WTC11 (cell line): ENCODE measurements at regions not wholly inside any gene's neighbourhood (a gene's known extent, or its start where the extent isn't known, plus 50 kb on each side); places are given as distances from the start of the nearest gene placed in this dataset.
A peak's percentile ranks its signal among the peaks of the same experiment; 100 is the strongest.

Experiments
- ATAC-seq: fragments of 200-7000 bp; cut with Tn5 transposase; 2 replicates; pipeline ENCODE4 v1.10.0; 2021; ENCODE audit warnings: mild to moderate bottlenecking, moderate library complexity
- CTCF ChIA-PET: fragments of 300-600 bp; sonication (Branson Sonifier 250); formaldehyde crosslinking; loops from one replicate; lab custom pipeline; 2021; ENCODE audit warnings: antibody characterized with exemption; lab: Charles Lee
- POLR2A ChIA-PET: fragments of 350-600 bp; sonication (Branson Sonifier 250); formaldehyde crosslinking; loops from one replicate; lab custom pipeline; 2021; ENCODE audit warnings: antibody characterized with exemption; lab: Charles Lee
- DNase-seq: peaks from one replicate; pipeline ENCODE4 v3.0.0; 2021; ENCODE audit warnings: low spot score
- H3K27ac Mint-ChIP-seq: 2 replicates; pipeline ENCODE4 v1.8.0; 2021; ENCODE audit warnings: mixed read lengths
- H3K27me3 Mint-ChIP-seq: 2 replicates; pipeline ENCODE4 v1.8.0; 2021; ENCODE audit warnings: low read depth, mild to moderate bottlenecking, moderate library complexity, mixed read lengths
- H3K36me3 Mint-ChIP-seq: 2 replicates; pipeline ENCODE4 v1.8.0; 2021; ENCODE audit warnings: mixed read lengths
- H3K4me1 Mint-ChIP-seq: 2 replicates; pipeline ENCODE4 v1.8.0; 2022; ENCODE audit warnings: mixed read lengths
- H3K4me3 Mint-ChIP-seq: 2 replicates; pipeline ENCODE4 v1.8.0; 2021; ENCODE audit warnings: mild to moderate bottlenecking, moderate library complexity, mixed read lengths
- H3K9me3 Mint-ChIP-seq: 2 replicates; pipeline ENCODE4 v1.8.0; 2021; ENCODE audit warnings: mixed read lengths
- ATF1 ChIP-seq: sonication (generic); formaldehyde crosslinking; IDR thresholded peaks from 2 replicates; pipeline ENCODE4 v1.8.1; 2023; ENCODE audit warnings: mild to moderate bottlenecking, moderate library complexity, missing genetic modification reagents
- CREB1 ChIP-seq: sonication (generic); formaldehyde crosslinking; IDR thresholded peaks from 2 replicates; pipeline ENCODE4 v1.8.0; 2023; ENCODE audit warnings: mild to moderate bottlenecking, missing genetic modification reagents
- CREM ChIP-seq: sonication (generic); formaldehyde crosslinking; IDR thresholded peaks from 2 replicates; pipeline ENCODE4 v1.8.1; 2022; ENCODE audit warnings: mild to moderate bottlenecking, missing genetic modification reagents, moderate library complexity
- ESRRA ChIP-seq: sonication (generic); formaldehyde crosslinking; IDR thresholded peaks from 2 replicates; pipeline ENCODE4 v1.8.1; 2022; ENCODE audit warnings: mild to moderate bottlenecking, missing genetic modification reagents, borderline replicate concordance
- NR1H2 ChIP-seq: sonication (generic); formaldehyde crosslinking; IDR thresholded peaks from 2 replicates; pipeline ENCODE4 v1.9.0; 2021; ENCODE audit warnings: mild to moderate bottlenecking, moderate library complexity, missing genetic modification reagents
- OVOL2 ChIP-seq: fragments of 250-450 bp; sonication (Bioruptor Pico); IDR thresholded peaks from 2 replicates; pipeline ENCODE4 v1.9.0; 2021; ENCODE audit warnings: mild to moderate bottlenecking, borderline replicate concordance
- TP53 ChIP-seq: sonication (generic); formaldehyde crosslinking; IDR thresholded peaks from 2 replicates; pipeline ENCODE4 v1.8.1; 2023; ENCODE audit warnings: mild to moderate bottlenecking, missing genetic modification reagents
- ZBTB21 ChIP-seq: sonication (generic); formaldehyde crosslinking; IDR thresholded peaks from 2 replicates; pipeline ENCODE4 v1.8.1; 2023; ENCODE audit warnings: mild to moderate bottlenecking, missing genetic modification reagents, borderline replicate concordance
- ZNF219 ChIP-seq: sonication (generic); formaldehyde crosslinking; IDR thresholded peaks from 2 replicates; pipeline ENCODE4 v1.8.0; 2023; ENCODE audit warnings: missing genetic modification reagents, mild to moderate bottlenecking, borderline replicate concordance
- ZNF423 ChIP-seq: fragments of 250-450 bp; sonication (Bioruptor Pico); IDR thresholded peaks from 2 replicates; pipeline ENCODE4 v2.1.2; 2022; ENCODE audit warnings: mild to moderate bottlenecking, moderate library complexity
- ZNF671 ChIP-seq: fragments of 250-450 bp; sonication (Bioruptor Pico); IDR thresholded peaks from 2 replicates; pipeline ENCODE4 v1.8.0; 2021; ENCODE audit warnings: mild to moderate bottlenecking
- TF ChIP-seq, protein P1 (sequence below): sonication (generic); formaldehyde crosslinking; IDR thresholded peaks from 2 replicates; pipeline ENCODE4 v1.8.1; 2023; ENCODE audit warnings: mild to moderate bottlenecking, missing genetic modification reagents, moderate library complexity
- TF ChIP-seq, protein P2 (sequence below): fragments of 250-450 bp; sonication (Bioruptor Pico); IDR thresholded peaks from 2 replicates; pipeline ENCODE4 v1.9.0; 2021; ENCODE audit warnings: mild to moderate bottlenecking
- TF ChIP-seq, protein P3 (sequence below): fragments of 250-450 bp; sonication (Bioruptor Pico); IDR thresholded peaks from 2 replicates; pipeline ENCODE4 v1.9.0; 2021; ENCODE audit warnings: mild to moderate bottlenecking

GRCh38 chr9:7240569-7241311 lies 483.0 kb downstream of the KDM4C start:
- TF ChIP-seq, protein P1, sequence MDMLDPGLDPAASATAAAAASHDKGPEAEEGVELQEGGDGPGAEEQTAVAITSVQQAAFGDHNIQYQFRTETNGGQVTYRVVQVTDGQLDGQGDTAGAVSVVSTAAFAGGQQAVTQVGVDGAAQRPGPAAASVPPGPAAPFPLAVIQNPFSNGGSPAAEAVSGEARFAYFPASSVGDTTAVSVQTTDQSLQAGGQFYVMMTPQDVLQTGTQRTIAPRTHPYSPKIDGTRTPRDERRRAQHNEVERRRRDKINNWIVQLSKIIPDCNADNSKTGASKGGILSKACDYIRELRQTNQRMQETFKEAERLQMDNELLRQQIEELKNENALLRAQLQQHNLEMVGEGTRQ = peak; percentile 65
- TF ChIP-seq ATF1 (CRISPR knock-in tag) = no peak
- ATAC-seq (peak; percentile 62), DNase-seq (no peak)
- Mint-ChIP-seq H3K4me1 (peaks cover 67% of the 10 kb centered on the region), H3K4me3 (peak overlapping the region; percentile 14; the same call in 1 of the 2 replicates), H3K27ac (peak overlapping the region; percentile 96), H3K9me3 (peaks cover 18% of the 10 kb centered on the region), H3K27me3 (peaks cover 8% of the 10 kb centered on the region), H3K36me3 (peaks cover 12% of the 10 kb centered on the region; the same call in 1 of the 2 replicates)
- POLR2A ChIA-PET = no interaction called here
- CTCF ChIA-PET = interaction anchor here (0.7 to 1.2 kb wide), 4 partner anchors 44 to 161 kb away, joined by 3 to 4 read pairs (median 4); no protein-coding TSS in a partner anchor

DNA sequence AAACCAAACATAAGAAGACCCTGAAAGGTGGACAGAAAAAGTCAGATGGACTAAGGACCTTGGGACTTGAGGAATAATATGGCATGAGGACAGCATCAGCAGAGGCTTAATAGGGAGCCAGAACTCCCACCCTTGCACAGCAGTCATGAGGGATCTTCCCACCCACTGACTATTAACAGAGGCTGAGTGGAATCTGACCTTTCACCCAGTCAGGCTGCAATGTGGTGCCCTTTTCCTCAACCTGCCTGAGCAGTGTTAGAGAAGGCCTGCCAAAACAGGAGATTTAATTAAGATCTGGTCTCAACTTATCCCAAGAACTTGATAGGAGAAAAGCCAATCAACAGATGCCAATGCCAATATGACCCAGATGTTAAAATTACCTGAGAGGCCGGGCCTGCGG lies 481.9 kb downstream of the KDM4C start:
- Mint-ChIP-seq H3K27ac (peak overlapping the region; percentile 96), H3K4me1 (peaks cover 66% of the 10 kb centered on the region), H3K4me3 (no peak overlapping the region), H3K36me3 (peaks cover 12% of the 10 kb centered on the region; the same call in 1 of the 2 replicates), H3K27me3 (peaks cover 7% of the 10 kb centered on the region), H3K9me3 (peaks cover 18% of the 10 kb centered on the region)
- no peak for TF ChIP-seq CREM (CRISPR knock-in tag)
- TF ChIP-seq, protein P2, sequence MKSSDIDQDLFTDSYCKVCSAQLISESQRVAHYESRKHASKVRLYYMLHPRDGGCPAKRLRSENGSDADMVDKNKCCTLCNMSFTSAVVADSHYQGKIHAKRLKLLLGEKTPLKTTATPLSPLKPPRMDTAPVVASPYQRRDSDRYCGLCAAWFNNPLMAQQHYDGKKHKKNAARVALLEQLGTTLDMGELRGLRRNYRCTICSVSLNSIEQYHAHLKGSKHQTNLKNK (CRISPR knock-in tag) = no peak
- TF ChIP-seq CREB1 (CRISPR knock-in tag) = no peak
- TF ChIP-seq OVOL2 = no peak
- ChIA-PET POLR2A (no interaction called here), CTCF (interaction anchor here (0.8 kb wide), 1 partner anchor 187 kb away, joined by 3 read pairs; no protein-coding TSS in a partner anchor)
- DNase-seq (no peak), ATAC-seq (peak; percentile 43)

DNA sequence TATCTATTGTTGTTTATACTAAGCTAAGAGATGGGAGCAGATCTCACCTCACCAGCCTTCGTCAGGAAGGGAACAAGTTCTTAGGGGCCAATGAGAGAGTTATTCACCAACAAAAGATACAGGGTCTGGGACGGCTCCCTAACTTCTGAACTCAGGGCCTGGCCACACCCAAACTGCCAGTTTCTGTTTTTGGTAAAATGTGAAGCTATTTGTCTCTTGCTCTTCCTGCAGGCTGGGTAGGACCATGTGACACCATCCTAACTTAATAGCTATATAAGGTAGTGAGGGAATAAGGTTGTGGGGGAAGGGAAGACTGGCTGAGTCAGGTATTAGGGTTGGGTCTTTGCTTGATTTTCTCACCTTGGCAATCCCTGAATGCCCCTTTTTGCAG lies 480.5 kb downstream of the KDM4C start:
- peaks cover 75% of the 10 kb centered on the region for H3K4me1 Mint-ChIP-seq
- H3K4me3 Mint-ChIP-seq = no peak overlapping the region
- ChIA-PET POLR2A (no interaction called here), CTCF (interaction anchor here (1.1 to 1.2 kb wide), 2 partner anchors 14 to 27 kb away, joined by 3 read pairs; no protein-coding TSS in a partner anchor)
- H3K27ac Mint-ChIP-seq = no peak overlapping the region
- H3K36me3 Mint-ChIP-seq = peaks cover 8% of the 10 kb centered on the region; the same call in 1 of the 2 replicates
- ATAC-seq (no peak), DNase-seq (no peak)
- H3K9me3 Mint-ChIP-seq = peaks cover 14% of the 10 kb centered on the region
- TF ChIP-seq, protein P3, sequence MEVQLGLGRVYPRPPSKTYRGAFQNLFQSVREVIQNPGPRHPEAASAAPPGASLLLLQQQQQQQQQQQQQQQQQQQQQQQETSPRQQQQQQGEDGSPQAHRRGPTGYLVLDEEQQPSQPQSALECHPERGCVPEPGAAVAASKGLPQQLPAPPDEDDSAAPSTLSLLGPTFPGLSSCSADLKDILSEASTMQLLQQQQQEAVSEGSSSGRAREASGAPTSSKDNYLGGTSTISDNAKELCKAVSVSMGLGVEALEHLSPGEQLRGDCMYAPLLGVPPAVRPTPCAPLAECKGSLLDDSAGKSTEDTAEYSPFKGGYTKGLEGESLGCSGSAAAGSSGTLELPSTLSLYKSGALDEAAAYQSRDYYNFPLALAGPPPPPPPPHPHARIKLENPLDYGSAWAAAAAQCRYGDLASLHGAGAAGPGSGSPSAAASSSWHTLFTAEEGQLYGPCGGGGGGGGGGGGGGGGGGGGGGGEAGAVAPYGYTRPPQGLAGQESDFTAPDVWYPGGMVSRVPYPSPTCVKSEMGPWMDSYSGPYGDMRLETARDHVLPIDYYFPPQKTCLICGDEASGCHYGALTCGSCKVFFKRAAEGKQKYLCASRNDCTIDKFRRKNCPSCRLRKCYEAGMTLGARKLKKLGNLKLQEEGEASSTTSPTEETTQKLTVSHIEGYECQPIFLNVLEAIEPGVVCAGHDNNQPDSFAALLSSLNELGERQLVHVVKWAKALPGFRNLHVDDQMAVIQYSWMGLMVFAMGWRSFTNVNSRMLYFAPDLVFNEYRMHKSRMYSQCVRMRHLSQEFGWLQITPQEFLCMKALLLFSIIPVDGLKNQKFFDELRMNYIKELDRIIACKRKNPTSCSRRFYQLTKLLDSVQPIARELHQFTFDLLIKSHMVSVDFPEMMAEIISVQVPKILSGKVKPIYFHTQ = no peak
- TF ChIP-seq, protein P1 = 0 out of 2 replicates have a peak, but pooled peaks have one; percentile 21
- H3K27me3 Mint-ChIP-seq = no peaks in the 10 kb centered on the region; the same call in none of the 2 replicates

GRCh38 chr9:7237473-7238246 lies 479.9 kb downstream of the KDM4C start:
- ATAC-seq (no peak), DNase-seq (no peak)
- no peak overlapping the region for H3K27ac Mint-ChIP-seq
- H3K36me3 Mint-ChIP-seq = peaks cover 4% of the 10 kb centered on the region; the same call in 1 of the 2 replicates
- POLR2A ChIA-PET = no interaction called here
- no peak for TF ChIP-seq ESRRA (CRISPR knock-in tag)
- TF ChIP-seq NR1H2 (CRISPR knock-in tag) = no peak
- TF ChIP-seq ZNF671 (CRISPR knock-in tag) = no peak
- no peak for TF ChIP-seq ZBTB21 (CRISPR knock-in tag)
- no peak for TF ChIP-seq TP53
- no peak for TF ChIP-seq ZNF423
- TF ChIP-seq ZNF219 (CRISPR knock-in tag) = no peak
- TF ChIP-seq, all 79 proteins: peak for 0
- Mint-ChIP-seq H3K27me3 (no peaks in the 10 kb centered on the region; the same call in none of the 2 replicates), H3K4me3 (no peak overlapping the region), H3K4me1 (peaks cover 77% of the 10 kb centered on the region), H3K9me3 (peaks cover 10% of the 10 kb centered on the region; the same call in 1 of the 2 replicates)
- CTCF ChIA-PET = interaction anchor here (1.1 to 1.2 kb wide), 2 partner anchors 14 to 27 kb away, joined by 3 read pairs; no protein-coding TSS in a partner anchor
